ENCODE measurements at regions not wholly inside any gene's neighbourhood (a gene's known extent, or its start where the extent isn't known, plus 50 kb on each side); places are given as distances from the start of the nearest gene placed in this dataset.

GRCh38 chr4:23040539-23040938 is 347.8 kb downstream of the GBA3 start:
- H3K9me3 ChIP-seq, result no peaks in the 10 kb centered on the region
- intact Hi-C loops (cut with DNase I; ENCODE audit: low total_unique reads), result no loop called here
- no peak for DNase-seq
- no peak for TF ChIP-seq CTCF (IDR thresholded peaks at IDR 0.05)
- TF ChIP-seq POLR2A (IDR thresholded peaks at IDR 0.05), result no peak
- H3K27me3 ChIP-seq, result no peaks in the 10 kb centered on the region
- H3K27ac ChIP-seq, result no peak overlapping the region
- H3K4me3 ChIP-seq, result no peak overlapping the region
- H3K36me3 ChIP-seq, result no peaks in the 10 kb centered on the region
- no peaks in the 10 kb centered on the region for H3K4me1 ChIP-seq

GRCh38 chr4:23039818-23040217 is 347.1 kb downstream of the GBA3 start:
- H3K27ac ChIP-seq, result no peak overlapping the region
- no peaks in the 10 kb centered on the region for H3K36me3 ChIP-seq
- no peak for DNase-seq
- H3K4me3 ChIP-seq, result no peak overlapping the region
- TF ChIP-seq POLR2A (IDR thresholded peaks at IDR 0.05), result no peak
- no peak for TF ChIP-seq CTCF (IDR thresholded peaks at IDR 0.05)
- intact Hi-C loops (cut with DNase I; ENCODE audit: low total_unique reads), result no loop called here
- no peaks in the 10 kb centered on the region for H3K9me3 ChIP-seq
- H3K27me3 ChIP-seq, result no peaks in the 10 kb centered on the region
- no peaks in the 10 kb centered on the region for H3K4me1 ChIP-seq

GRCh38 chr4:23038626-23039491 is 346.1 kb downstream of the GBA3 start:
- no peaks in the 10 kb centered on the region for H3K27me3 ChIP-seq
- intact Hi-C loops (cut with DNase I; ENCODE audit: low total_unique reads), result no loop called here
- no peak for DNase-seq
- H3K4me3 ChIP-seq, result no peak overlapping the region
- H3K4me1 ChIP-seq, result no peaks in the 10 kb centered on the region
- H3K9me3 ChIP-seq, result no peaks in the 10 kb centered on the region
- H3K27ac ChIP-seq, result no peak overlapping the region
- H3K36me3 ChIP-seq, result no peaks in the 10 kb centered on the region
- TF ChIP-seq POLR2A (IDR thresholded peaks at IDR 0.05) (no peak), CTCF (IDR thresholded peaks at IDR 0.05) (no peak)

- TF ChIP-seq CTCF (IDR thresholded peaks at IDR 0.05) (no peak), POLR2A (IDR thresholded peaks at IDR 0.05) (no peak)
- Histone ChIP-seq H3K4me1 (no peaks in the 10 kb centered on the region), H3K9me3 (no peaks in the 10 kb centered on the region), H3K27me3 (no peaks in the 10 kb centered on the region), H3K4me3 (no peak overlapping the region), H3K36me3 (no peaks in the 10 kb centered on the region), H3K27ac (no peak overlapping the region)
- intact Hi-C loops (cut with DNase I; ENCODE audit: low total_unique reads), result no loop called here
- DNase-seq, result no peak
Measured at GRCh38 chr4:23036921-23037495, 344.3 kb downstream of the GBA3 start.

- Histone ChIP-seq H3K27ac (no peak overlapping the region), H3K4me1 (no peaks in the 10 kb centered on the region), H3K36me3 (no peaks in the 10 kb centered on the region), H3K27me3 (no peaks in the 10 kb centered on the region), H3K4me3 (no peak overlapping the region), H3K9me3 (no peaks in the 10 kb centered on the region)
- no peak for DNase-seq
- intact Hi-C loops (cut with DNase I; ENCODE audit: low total_unique reads), result no loop called here
- TF ChIP-seq CTCF (IDR thresholded peaks at IDR 0.05) (no peak), POLR2A (IDR thresholded peaks at IDR 0.05) (no peak)
Measured at GRCh38 chr4:23036503-23036902, 343.8 kb downstream of the GBA3 start.

All from uterus (tissue), 3 donors.